ENCODE measurements at regions not wholly inside any gene's neighbourhood (a gene's known extent, or its start where the extent isn't known, plus 50 kb on each side); places are given as distances from the start of the nearest gene placed in this dataset.
"Not testable (repeated sequence)": the region's sequence is repeated elsewhere in the genome, so short reads cannot be mapped to it uniquely, and the experiment has no call there.

- DNase-seq (ENCODE audit: low spot score in 2 of 2), result no peak
- no peak for ATAC-seq
- H3K36me3 Mint-ChIP-seq, result no peaks in the 10 kb centered on the region
- peaks cover 4% of the 10 kb centered on the region in 2 donors for H3K9me3 Mint-ChIP-seq
- no peak overlapping the region for H3K27ac Mint-ChIP-seq
Measured at GRCh38 chr3:84299329-84299728, 659.5 kb upstream of the CADM2 start.

GRCh38 chr3:84304214-84304613 is 654.6 kb upstream of the CADM2 start:
- DNase-seq (ENCODE audit: low spot score in 2 of 2), result no peak
- no peak overlapping the region for H3K27ac Mint-ChIP-seq
- no peaks in the 10 kb centered on the region for H3K36me3 Mint-ChIP-seq
- no peak for ATAC-seq
- H3K9me3 Mint-ChIP-seq, result no peaks in the 10 kb centered on the region

GRCh38 chr3:84307339-84307738 is 651.5 kb upstream of the CADM2 start:
- Mint-ChIP-seq H3K9me3 (no peaks in the 10 kb centered on the region), H3K36me3 (no peaks in the 10 kb centered on the region), H3K27ac (no peak overlapping the region)
- DNase-seq (ENCODE audit: low spot score in 2 of 2), result no peak
- no peak for ATAC-seq

GRCh38 chr3:84308379-84308778 is 650.4 kb upstream of the CADM2 start:
- Mint-ChIP-seq H3K9me3 (no peaks in the 10 kb centered on the region), H3K36me3 (no peaks in the 10 kb centered on the region), H3K27ac (no peak overlapping the region)
- DNase-seq (ENCODE audit: low spot score in 2 of 2), result no peak
- no peak for ATAC-seq

- no peak for DNase-seq (ENCODE audit: low spot score in 2 of 2)
- H3K9me3 Mint-ChIP-seq, result peaks cover 19 to 21% of the 10 kb centered on the region in 2 donors
- H3K27ac Mint-ChIP-seq, result no peak overlapping the region
- H3K36me3 Mint-ChIP-seq, result no peaks in the 10 kb centered on the region
- no peak for ATAC-seq
Measured at GRCh38 chr3:84318273-84318809, 640.4 kb upstream of the CADM2 start.

- H3K36me3 Mint-ChIP-seq, result peaks cover 13 to 19% of the 10 kb centered on the region in 2 donors
- not testable (repeated sequence) for DNase-seq (ENCODE audit: low spot score in 2 of 2); ATAC-seq; H3K27ac Mint-ChIP-seq
- peaks cover 29 to 35% of the 10 kb centered on the region in 2 donors for H3K9me3 Mint-ChIP-seq
Measured at GRCh38 chr3:84365563-84366278, 593.1 kb upstream of the CADM2 start.

All from activated naive CD4-positive, alpha-beta T cell treated with anti-CD3 and anti-CD28 coated beads, Interleukin-2, amount 50 U/mL, for 72 hours (primary cell).